Non-pigmented ciliary epithelial cell (primary cell): ENCODE measurements at regions not wholly inside any gene's neighbourhood (a gene's known extent, or its start where the extent isn't known, plus 50 kb on each side); places are given as distances from the start of the nearest gene placed in this dataset.
"Not testable (repeated sequence)": the region's sequence is repeated elsewhere in the genome, so short reads cannot be mapped to it uniquely, and the experiment has no call there.

ENCODE experiments used
- DNase-seq: peaks from one replicate; pipeline ENCODE4 v3.0.0-alpha.2; 2010; ENCODE audit warnings: low read depth

GRCh38 chr5:82644766-82645165 lies 366.6 kb upstream of the RPS23 start:
- no peak for DNase-seq

GRCh38 chr5:82644229-82644628 lies 366.1 kb upstream of the RPS23 start:
- DNase-seq = no peak

DNA sequence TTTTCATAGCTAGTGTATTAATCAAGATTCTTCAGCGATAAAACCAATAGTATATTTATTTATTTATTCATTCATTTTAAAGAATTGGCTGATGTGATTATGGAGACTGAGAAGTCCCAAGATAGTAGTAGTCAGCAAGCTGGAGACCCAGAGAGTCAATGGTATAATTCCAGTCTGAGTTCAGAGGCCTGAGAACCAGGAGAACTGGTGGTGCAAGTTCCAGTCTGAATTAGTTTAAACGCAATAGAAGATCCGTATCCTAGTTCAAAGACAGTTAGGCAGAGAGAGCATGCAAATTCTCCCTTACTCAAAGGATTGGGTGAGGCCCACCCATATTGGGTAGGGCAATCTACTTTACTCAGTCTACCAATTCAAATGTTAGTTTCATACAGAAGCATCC lies 364.2 kb upstream of the RPS23 start:
- no peak for DNase-seq

DNA sequence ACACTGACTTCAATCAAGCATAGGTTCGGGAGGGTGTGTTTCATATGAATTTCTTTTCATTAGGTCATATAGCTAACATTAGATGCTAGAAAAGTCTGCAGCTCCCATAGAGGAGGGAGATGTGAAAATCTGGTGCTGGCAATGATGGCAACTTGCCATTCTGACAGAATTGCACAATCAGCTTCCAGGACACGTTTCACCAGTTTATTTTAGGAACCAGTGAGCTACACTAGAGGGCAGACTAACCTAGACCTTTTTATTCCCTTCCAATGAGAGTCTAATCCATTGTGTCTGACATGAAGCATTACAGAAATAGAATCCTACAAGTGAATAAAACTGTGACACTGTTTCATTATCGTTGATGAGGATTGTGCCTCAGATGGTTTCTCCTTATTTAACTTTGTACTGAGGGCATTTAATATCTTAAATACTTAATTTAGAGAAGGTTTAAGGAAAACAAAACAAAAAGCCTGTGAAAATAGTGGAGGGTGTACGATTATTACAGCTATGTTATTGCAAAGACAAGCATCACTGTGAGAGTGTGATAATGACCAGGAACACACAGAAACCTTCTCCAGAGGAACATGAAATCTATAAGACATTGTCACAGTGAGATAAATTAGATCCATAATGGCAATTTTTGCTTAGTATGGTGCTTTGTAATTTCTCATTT lies 363.3 kb upstream of the RPS23 start:
- peak; percentile 77 for DNase-seq

DNA sequence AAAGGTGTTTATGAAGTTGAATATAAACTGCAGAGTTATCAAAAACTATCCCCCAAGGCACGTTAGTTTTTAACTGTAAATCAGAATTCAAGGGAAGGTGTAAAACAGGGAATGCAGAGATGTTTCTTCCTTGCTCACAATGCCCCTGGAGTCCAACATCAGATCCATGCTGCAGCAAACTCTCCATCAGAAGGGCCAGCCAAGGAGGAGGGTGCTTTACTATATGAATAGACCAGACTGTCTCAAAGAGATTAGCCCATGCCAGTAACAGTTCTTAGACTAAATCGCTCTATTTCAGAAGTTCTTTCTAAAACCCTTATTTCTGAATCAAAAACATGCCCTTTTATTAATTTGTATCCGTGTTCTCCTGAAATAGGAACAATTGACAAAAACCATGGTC lies 362.8 kb upstream of the RPS23 start:
- DNase-seq = no peak

GRCh38 chr5:82639393-82640144 lies 361.4 kb upstream of the RPS23 start:
- no peak for DNase-seq

DNA sequence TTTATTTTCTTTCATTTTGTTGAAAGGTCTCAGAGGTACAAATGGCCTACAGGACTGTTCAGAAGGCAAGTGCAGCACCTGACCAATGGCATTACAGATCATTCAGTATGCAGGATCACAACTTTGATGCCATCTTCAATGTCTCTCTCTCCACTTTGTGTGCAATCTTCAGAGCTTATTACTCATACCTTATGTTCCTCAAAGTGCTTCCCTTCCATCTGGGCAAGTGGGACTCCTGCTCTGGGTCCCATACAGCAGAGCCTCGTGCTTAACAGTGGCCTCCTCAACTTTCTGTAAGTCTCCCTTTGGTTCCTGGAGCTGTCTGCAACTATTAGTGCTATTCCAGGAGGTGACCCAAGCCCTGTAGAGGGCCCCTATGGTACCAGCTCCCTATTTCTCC lies 358.4 kb upstream of the RPS23 start:
- no peak for DNase-seq

GRCh38 chr5:82635561-82636288 lies 357.6 kb upstream of the RPS23 start:
- DNase-seq = peak; percentile 96

- no peak for DNase-seq
Observed at GRCh38 chr5:82628364-82628910, 350.3 kb upstream of the RPS23 start.

GRCh38 chr5:82626905-82627591 lies 348.9 kb upstream of the RPS23 start:
- not testable (repeated sequence) for DNase-seq

- not testable (repeated sequence) for DNase-seq
Observed at GRCh38 chr5:82626012-82626411, 347.9 kb upstream of the RPS23 start.

DNA sequence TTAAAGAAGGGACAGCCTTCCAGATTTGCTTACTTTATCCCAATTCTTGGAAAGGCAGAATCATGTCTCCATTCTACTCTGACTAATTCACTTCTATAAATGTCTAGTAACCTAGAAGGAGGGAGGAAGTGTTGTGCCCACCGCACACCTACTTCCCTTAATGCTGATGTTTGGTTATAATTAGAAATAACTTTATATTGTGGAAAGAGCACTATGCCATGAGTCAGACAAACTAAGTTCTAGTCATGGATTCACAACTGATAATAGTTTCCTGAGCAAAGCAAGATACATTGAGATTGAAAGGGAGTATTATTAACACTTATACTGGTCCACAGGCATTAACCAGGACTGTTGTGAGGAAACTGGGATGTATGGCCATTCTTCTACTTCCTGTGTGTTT lies 345.9 kb upstream of the RPS23 start:
- no peak for DNase-seq

- DNase-seq = no peak
Observed at GRCh38 chr5:82622711-82623514, 344.8 kb upstream of the RPS23 start.

GRCh38 chr5:82622205-82622604 lies 344.1 kb upstream of the RPS23 start:
- no peak for DNase-seq

- no peak for DNase-seq
Observed at GRCh38 chr5:82620957-82621600, 342.9 kb upstream of the RPS23 start.

- DNase-seq = no peak
Observed at GRCh38 chr5:82619097-82619496, 340.9 kb upstream of the RPS23 start.

- DNase-seq = no peak
Observed at GRCh38 chr5:82614706-82615105, 336.6 kb upstream of the RPS23 start.

DNA sequence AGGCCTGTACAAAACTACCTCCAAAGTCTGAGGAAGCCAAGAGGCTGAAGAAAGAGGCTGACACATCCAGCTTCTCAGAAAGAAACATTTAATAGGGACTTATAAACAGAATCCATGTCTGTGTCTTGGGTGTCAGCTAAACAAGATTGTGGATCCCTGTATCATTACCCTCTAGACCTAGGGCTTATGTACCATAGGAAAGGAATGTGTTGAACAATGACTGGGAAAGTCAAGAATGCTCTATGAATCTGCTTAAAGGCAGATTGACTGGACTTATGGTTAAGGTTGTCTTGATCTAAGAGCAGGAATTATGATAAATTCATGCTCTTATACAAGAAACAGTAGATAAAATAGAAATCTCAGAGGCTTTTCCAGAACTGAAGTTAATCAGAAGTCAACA lies 335.7 kb upstream of the RPS23 start:
- no peak for DNase-seq

GRCh38 chr5:82610686-82611085 lies 332.5 kb upstream of the RPS23 start:
- DNase-seq = no peak

DNA sequence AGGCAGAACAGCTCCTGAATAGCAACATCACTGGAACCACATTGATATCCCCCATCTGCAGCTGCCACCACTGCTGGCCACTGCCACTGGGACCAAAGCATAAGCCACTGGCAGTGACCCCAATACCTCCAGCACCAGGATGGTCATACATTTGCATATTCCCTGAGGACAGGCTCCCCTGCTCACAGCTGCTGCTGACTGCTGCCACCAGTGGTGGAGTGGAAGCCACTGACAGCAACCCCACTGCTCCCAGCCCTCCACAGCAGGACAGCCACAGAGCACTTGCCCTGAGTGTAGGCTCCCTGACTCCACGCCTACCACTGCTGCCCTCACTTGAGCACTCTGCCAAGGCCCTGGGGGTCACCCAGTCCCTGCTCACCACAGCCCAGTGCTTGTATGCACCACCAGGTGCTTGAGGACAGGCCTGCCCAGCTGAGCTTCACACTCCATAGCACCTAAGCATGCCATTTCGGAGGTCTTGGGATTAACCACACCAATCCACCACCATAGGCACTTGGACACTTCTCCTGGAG lies 327.4 kb upstream of the RPS23 start:
- no peak for DNase-seq
